ENCODE measurements at regions not wholly inside any gene's neighbourhood (a gene's known extent, or its start where the extent isn't known, plus 50 kb on each side); places are given as distances from the start of the nearest gene placed in this dataset.

DNA sequence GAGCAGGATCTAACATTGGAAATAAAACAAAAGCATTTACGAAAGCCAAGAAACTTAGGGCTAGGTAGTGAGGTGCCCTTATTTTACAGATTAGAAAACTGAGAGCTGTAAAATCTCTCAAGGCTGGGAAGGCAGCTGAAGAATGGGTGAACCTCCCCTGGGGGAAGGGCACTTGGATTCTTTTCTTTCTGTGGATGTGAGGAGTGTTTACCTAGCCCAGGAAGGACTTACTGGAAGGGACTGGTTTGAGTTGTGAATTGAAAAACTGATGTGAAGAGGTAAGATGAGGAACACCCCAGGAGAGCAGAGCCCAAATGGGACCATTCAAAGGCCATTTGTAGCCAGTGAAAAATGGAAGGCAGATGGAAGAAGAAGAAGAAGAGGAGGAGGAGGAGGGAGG, 74.7 kb upstream of the NGF start (continued):
- TF ChIP-seq, protein P1, sequence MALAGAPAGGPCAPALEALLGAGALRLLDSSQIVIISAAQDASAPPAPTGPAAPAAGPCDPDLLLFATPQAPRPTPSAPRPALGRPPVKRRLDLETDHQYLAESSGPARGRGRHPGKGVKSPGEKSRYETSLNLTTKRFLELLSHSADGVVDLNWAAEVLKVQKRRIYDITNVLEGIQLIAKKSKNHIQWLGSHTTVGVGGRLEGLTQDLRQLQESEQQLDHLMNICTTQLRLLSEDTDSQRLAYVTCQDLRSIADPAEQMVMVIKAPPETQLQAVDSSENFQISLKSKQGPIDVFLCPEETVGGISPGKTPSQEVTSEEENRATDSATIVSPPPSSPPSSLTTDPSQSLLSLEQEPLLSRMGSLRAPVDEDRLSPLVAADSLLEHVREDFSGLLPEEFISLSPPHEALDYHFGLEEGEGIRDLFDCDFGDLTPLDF (CRISPR knock-in tag; IDR thresholded peaks at IDR 0.05): no peak
- TF ChIP-seq, protein P2, sequence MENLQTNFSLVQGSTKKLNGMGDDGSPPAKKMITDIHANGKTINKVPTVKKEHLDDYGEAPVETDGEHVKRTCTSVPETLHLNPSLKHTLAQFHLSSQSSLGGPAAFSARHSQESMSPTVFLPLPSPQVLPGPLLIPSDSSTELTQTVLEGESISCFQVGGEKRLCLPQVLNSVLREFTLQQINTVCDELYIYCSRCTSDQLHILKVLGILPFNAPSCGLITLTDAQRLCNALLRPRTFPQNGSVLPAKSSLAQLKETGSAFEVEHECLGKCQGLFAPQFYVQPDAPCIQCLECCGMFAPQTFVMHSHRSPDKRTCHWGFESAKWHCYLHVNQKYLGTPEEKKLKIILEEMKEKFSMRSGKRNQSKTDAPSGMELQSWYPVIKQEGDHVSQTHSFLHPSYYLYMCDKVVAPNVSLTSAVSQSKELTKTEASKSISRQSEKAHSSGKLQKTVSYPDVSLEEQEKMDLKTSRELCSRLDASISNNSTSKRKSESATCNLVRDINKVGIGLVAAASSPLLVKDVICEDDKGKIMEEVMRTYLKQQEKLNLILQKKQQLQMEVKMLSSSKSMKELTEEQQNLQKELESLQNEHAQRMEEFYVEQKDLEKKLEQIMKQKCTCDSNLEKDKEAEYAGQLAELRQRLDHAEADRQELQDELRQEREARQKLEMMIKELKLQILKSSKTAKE (CRISPR knock-in tag; IDR thresholded peaks at IDR 0.05; ENCODE audit: borderline replicate concordance): no peak

DNA sequence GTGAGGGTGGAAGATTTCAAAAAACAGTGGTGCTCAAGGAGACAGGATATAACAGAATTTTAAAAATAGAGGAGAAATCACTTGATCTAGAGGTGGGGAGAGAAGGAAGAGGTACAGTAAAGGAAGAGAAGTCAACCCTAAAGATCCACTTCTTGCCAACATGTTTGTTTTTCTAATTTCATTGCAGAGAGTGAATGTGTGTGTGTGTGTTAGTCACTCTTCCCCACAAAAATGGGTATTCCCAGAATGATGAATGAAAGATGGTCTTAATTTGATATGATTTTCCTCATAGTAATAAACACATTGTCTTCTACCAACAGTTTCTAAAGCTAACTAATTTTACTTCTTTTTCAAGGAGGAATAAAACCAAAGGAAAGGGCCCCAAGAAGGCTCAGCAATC, 74.2 kb upstream of the NGF start:
- TF ChIP-seq RBM39 (IDR thresholded peaks at IDR 0.05; ENCODE audit: low read depth, low read length, poor library complexity, severe bottlenecking): no peak
- no peak for TF ChIP-seq RXRB (CRISPR knock-in tag; IDR thresholded peaks at IDR 0.05; ENCODE audit: borderline replicate concordance)
- no peak for TF ChIP-seq ZSCAN9 (CRISPR knock-in tag; IDR thresholded peaks at IDR 0.05; ENCODE audit: borderline replicate concordance)
- no peak for TF ChIP-seq HNF4A (CRISPR knock-in tag; IDR thresholded peaks at IDR 0.05)
- TF ChIP-seq ASH2L (IDR thresholded peaks at IDR 0.05; ENCODE audit: insufficient read length, low read depth, low read length): no peak
- TF ChIP-seq KLF15 (CRISPR knock-in tag; IDR thresholded peaks at IDR 0.05; ENCODE audit: borderline replicate concordance): no peak
- TF ChIP-seq ZNF644 (CRISPR knock-in tag; IDR thresholded peaks at IDR 0.05; ENCODE audit: low read depth): no peak
- TF ChIP-seq SNRNP70 (IDR thresholded peaks at IDR 0.05; ENCODE audit: low read depth, low read length): no peak
- TF ChIP-seq KLF6 (CRISPR knock-in tag; IDR thresholded peaks at IDR 0.05): no peak
- no peak for TF ChIP-seq ETV5 (CRISPR knock-in tag; IDR thresholded peaks at IDR 0.05; ENCODE audit: borderline replicate concordance)
- no peak for TF ChIP-seq GZF1 (CRISPR knock-in tag; IDR thresholded peaks at IDR 0.05)
- TF ChIP-seq, protein P3, sequence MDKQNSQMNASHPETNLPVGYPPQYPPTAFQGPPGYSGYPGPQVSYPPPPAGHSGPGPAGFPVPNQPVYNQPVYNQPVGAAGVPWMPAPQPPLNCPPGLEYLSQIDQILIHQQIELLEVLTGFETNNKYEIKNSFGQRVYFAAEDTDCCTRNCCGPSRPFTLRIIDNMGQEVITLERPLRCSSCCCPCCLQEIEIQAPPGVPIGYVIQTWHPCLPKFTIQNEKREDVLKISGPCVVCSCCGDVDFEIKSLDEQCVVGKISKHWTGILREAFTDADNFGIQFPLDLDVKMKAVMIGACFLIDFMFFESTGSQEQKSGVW (CRISPR knock-in tag; IDR thresholded peaks at IDR 0.05; ENCODE audit: borderline replicate concordance): no peak
- no peak for TF ChIP-seq HDAC6 (IDR thresholded peaks at IDR 0.05; ENCODE audit: low read depth, low read length)
- TF ChIP-seq SP4 (CRISPR knock-in tag; IDR thresholded peaks at IDR 0.05): no peak
- no peak for TF ChIP-seq RELA (CRISPR knock-in tag; IDR thresholded peaks at IDR 0.05)
- no peak for TF ChIP-seq ZNF558 (CRISPR knock-in tag; IDR thresholded peaks at IDR 0.05; ENCODE audit: borderline replicate concordance)
- TF ChIP-seq MTF1 (CRISPR knock-in tag; IDR thresholded peaks at IDR 0.05): no peak
- H3K36me3 ChIP-seq (replicated peaks in 1 of 2; ENCODE audit: control insufficient read depth in 1 of 2, insufficient read depth in 2 of 2, low read length in 2 of 2): no peaks in the 10 kb centered on the region

More for the DNA sequence above, 74.2 kb upstream of the NGF start:
- FAIRE-seq (no peak), ATAC-seq (no peak), DNase-seq (ENCODE audit: low spot score) (no peak)
- no peaks in the 10 kb centered on the region for H4K20me1 ChIP-seq (ENCODE audit: insufficient read depth, low read length)
- no peaks in the 10 kb centered on the region for H3K27me3 ChIP-seq (ENCODE audit: control insufficient read depth in 1 of 2, insufficient read depth in 2 of 2, low read length in 2 of 2)
- H3K9me3 ChIP-seq (ENCODE audit: low read length): no peaks in the 10 kb centered on the region
- H3K4me2 ChIP-seq (ENCODE audit: low read depth, low read length): no peak overlapping the region
- no peaks in the 10 kb centered on the region for H3K79me2 ChIP-seq (ENCODE audit: insufficient read depth, low read length)
- in situ Hi-C loops (cut with HindIII; ENCODE audit: extremely low pct_ligation_motif_present, low pct_unique_long_range_greater_than_20kb) (no loop called here), intact Hi-C loops (cut with micrococcal nuclease; ENCODE audit: unreplicated experiment) (no loop called here)
- H3K4me1 ChIP-seq (ENCODE audit: insufficient read depth, low read length): no peaks in the 10 kb centered on the region
- ChIA-PET POLR2A (no interaction called here), CTCF (ENCODE audit: low intra/inter-chr PET ratio, low total read pairs) (no interaction called here)
- H2AFZ ChIP-seq (ENCODE audit: low read length): no peak overlapping the region
- no TSS peak for BruUV-seq (replicated peaks)
- no peak overlapping the region for H3K4me3 ChIP-seq (replicated peaks in 1 of 3; ENCODE audit: insufficient read depth in 1 of 3, low read depth in 2 of 3, low read length in 3 of 3)
- H3K27ac ChIP-seq (ENCODE audit: extremely low read length, insufficient read depth, low read length): no peak overlapping the region
- H3K9ac ChIP-seq (ENCODE audit: insufficient read depth, low read depth, low read length): no peak overlapping the region

Data from HepG2 (cell line).